KMS-11 (cell line): ENCODE measurements at regions not wholly inside any gene's neighbourhood (a gene's known extent, or its start where the extent isn't known, plus 50 kb on each side); places are given as distances from the start of the nearest gene placed in this dataset.

Source experiments
- H2AFZ ChIP-seq: fragments of 200-600 bp; sonication (generic); 2 replicates; pipeline ENCODE4 v1.6.1; 2016; ENCODE audit warnings: antibody characterized with exemption, mixed run types, low read depth
- H3K27ac ChIP-seq: fragments of 200-600 bp; sonication (generic); 2 replicates; pipeline ENCODE4 v1.6.1; 2016; ENCODE audit warnings: mild to moderate bottlenecking, mixed run types
- H3K27me3 ChIP-seq: fragments of 200-600 bp; sonication (generic); 2 replicates; pipeline ENCODE4 v1.6.1; 2017; ENCODE audit warnings: mild to moderate bottlenecking, low read depth, mixed run types, moderate library complexity; ENCODE audit not compliant: insufficient read depth
- H3K36me3 ChIP-seq: fragments of 200-600 bp; sonication (generic); 2 replicates; pipeline ENCODE4 v1.6.1; 2017; ENCODE audit warnings: mild to moderate bottlenecking, mixed run types; ENCODE audit not compliant: insufficient read depth
- H3K4me1 ChIP-seq: fragments of 200-600 bp; sonication (generic); 2 replicates; pipeline ENCODE4 v1.6.1; 2016; ENCODE audit warnings: mild to moderate bottlenecking, low read depth, mixed run types; ENCODE audit not compliant: poor library complexity, severe bottlenecking
- H3K4me2 ChIP-seq: fragments of 200-600 bp; sonication (generic); 2 replicates; pipeline ENCODE4 v1.7.0; 2016; ENCODE audit warnings: mild to moderate bottlenecking, mixed run types
- H3K4me3 ChIP-seq: fragments of 200-600 bp; sonication (generic); IDR thresholded peaks from 2 replicates; pipeline ENCODE4 v1.6.1; 2017; ENCODE audit warnings: low read depth, low read length, mixed read lengths; ENCODE audit not compliant: insufficient read depth
- H3K79me2 ChIP-seq: fragments of 200-600 bp; sonication (generic); 2 replicates; pipeline ENCODE4 v1.6.1; 2016; ENCODE audit warnings: low read depth, mixed run types; ENCODE audit not compliant: insufficient read depth
- H3K9ac ChIP-seq: fragments of 200-600 bp; sonication (generic); 2 replicates; pipeline ENCODE4 v1.6.1; 2016; ENCODE audit warnings: mild to moderate bottlenecking, mixed run types
- H4K20me1 ChIP-seq: fragments of 200-600 bp; sonication (generic); 2 replicates; pipeline ENCODE4 v1.6.1; 2016; ENCODE audit warnings: mild to moderate bottlenecking, mixed run types; ENCODE audit not compliant: insufficient read depth
- TF ChIP-seq, protein P1 (sequence below): fragments of 200-600 bp; sonication (generic); conservative IDR thresholded peaks from 2 replicates; pipeline ENCODE4 v1.6.1; 2017; ENCODE audit warnings: low read depth, mild to moderate bottlenecking, antibody characterized with exemption, low read length, moderate library complexity, mixed read lengths

DNA sequence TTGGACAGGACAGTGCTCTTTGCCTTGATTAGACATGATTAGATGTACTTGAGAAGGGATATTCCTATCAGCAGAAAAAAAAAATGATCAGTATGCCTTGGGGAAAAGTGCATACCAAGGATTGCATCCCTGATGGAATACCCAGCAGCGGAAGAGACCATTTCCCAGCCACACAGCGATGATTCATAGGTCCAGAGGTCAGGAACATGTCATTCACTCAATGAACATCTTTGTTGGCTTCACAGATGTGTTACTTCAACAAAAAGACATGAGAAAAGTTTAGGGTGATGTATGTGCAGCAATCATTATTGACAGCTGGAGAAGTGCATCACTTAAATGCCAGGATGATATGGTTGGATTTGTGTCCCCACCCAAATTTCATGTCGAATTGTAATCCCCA is 293.5 kb downstream of the ZNF674 start:
- H3K36me3 ChIP-seq = no peaks in the 10 kb centered on the region
- no peak overlapping the region for H3K4me2 ChIP-seq
- H3K4me1 ChIP-seq = no peaks in the 10 kb centered on the region
- no peak overlapping the region for H2AFZ ChIP-seq
- no peaks in the 10 kb centered on the region for H3K27me3 ChIP-seq
- no peaks in the 10 kb centered on the region for H4K20me1 ChIP-seq
- H3K9ac ChIP-seq = no peak overlapping the region
- no peak overlapping the region for H3K27ac ChIP-seq
- no peak overlapping the region for H3K4me3 ChIP-seq
- no peaks in the 10 kb centered on the region for H3K79me2 ChIP-seq
- TF ChIP-seq, protein P1, sequence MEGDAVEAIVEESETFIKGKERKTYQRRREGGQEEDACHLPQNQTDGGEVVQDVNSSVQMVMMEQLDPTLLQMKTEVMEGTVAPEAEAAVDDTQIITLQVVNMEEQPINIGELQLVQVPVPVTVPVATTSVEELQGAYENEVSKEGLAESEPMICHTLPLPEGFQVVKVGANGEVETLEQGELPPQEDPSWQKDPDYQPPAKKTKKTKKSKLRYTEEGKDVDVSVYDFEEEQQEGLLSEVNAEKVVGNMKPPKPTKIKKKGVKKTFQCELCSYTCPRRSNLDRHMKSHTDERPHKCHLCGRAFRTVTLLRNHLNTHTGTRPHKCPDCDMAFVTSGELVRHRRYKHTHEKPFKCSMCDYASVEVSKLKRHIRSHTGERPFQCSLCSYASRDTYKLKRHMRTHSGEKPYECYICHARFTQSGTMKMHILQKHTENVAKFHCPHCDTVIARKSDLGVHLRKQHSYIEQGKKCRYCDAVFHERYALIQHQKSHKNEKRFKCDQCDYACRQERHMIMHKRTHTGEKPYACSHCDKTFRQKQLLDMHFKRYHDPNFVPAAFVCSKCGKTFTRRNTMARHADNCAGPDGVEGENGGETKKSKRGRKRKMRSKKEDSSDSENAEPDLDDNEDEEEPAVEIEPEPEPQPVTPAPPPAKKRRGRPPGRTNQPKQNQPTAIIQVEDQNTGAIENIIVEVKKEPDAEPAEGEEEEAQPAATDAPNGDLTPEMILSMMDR = no peak

DNA sequence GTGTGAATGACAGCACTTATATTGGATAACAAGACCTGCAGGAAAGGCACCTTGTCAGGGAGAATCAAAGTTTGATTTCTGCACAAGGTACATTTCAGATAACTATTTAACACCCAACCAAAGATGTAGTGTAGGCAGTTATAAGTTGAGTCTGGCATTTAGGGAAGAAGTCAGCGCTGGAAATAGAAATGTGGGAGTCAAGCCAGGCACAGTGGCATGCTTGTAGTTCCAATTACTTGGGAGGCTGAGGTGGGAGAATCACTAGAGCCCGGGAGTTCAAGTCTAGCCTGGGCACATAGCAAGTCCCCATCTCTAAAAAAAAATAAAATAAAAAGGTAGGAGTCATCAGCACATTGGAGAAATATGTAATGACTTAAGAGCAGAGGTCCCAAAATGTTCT is 295.1 kb downstream of the ZNF674 start:
- no peaks in the 10 kb centered on the region for H3K4me1 ChIP-seq
- H3K4me3 ChIP-seq = no peak overlapping the region
- no peaks in the 10 kb centered on the region for H3K27me3 ChIP-seq
- no peaks in the 10 kb centered on the region for H3K79me2 ChIP-seq
- TF ChIP-seq, protein P1 = no peak
- no peaks in the 10 kb centered on the region for H4K20me1 ChIP-seq
- H3K36me3 ChIP-seq = no peaks in the 10 kb centered on the region
- no peak overlapping the region for H3K4me2 ChIP-seq
- no peak overlapping the region for H3K27ac ChIP-seq
- H2AFZ ChIP-seq = no peak overlapping the region
- H3K9ac ChIP-seq = no peak overlapping the region

DNA sequence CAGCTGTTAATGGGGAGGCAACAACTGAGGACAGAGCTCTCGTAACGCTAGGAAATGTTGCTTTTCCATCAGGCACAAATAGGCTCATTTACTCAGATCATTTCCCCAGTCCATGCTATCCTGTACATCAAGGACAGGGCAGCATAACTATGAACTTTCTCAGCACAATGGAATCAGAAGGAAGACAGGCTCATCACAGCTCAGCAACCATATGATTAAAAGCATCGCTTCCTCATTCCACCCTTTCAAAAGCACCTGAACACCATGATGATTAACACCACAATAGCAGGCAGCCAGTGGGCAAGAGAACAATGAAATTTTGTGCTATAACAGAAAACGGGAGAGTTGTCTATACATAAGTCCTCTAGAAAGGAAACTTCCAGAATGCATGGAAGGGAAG is 297.8 kb downstream of the ZNF674 start:
- TF ChIP-seq, protein P1 = no peak
- H4K20me1 ChIP-seq = no peaks in the 10 kb centered on the region
- no peak overlapping the region for H2AFZ ChIP-seq
- no peaks in the 10 kb centered on the region for H3K36me3 ChIP-seq
- no peaks in the 10 kb centered on the region for H3K79me2 ChIP-seq
- H3K4me1 ChIP-seq = no peaks in the 10 kb centered on the region
- no peaks in the 10 kb centered on the region for H3K27me3 ChIP-seq
- no peak overlapping the region for H3K4me3 ChIP-seq
- H3K27ac ChIP-seq = no peak overlapping the region
- H3K9ac ChIP-seq = no peak overlapping the region
- H3K4me2 ChIP-seq = no peak overlapping the region

DNA sequence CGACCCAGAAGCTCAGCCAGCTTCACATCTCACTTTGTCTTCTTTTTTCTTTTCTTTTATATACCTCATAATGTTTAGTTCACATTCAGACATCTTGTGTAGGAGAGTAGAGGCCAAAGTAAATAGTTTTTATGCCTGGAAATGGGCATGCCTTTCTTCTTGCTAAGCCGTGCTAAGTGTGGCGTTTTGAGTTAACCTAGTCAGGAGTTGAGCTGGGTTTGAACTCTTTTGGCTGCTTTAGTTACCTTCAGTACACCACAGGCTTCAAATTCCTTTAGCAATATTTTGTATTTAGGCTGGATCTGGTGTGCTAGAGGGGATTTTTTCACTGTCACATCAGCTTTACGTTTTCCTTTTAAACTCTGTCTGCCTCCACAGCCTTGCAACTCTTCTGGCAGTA is 300.8 kb downstream of the ZNF674 start:
- Histone ChIP-seq H4K20me1 (no peaks in the 10 kb centered on the region), H3K4me1 (no peaks in the 10 kb centered on the region), H2AFZ (no peak overlapping the region), H3K79me2 (no peaks in the 10 kb centered on the region), H3K27ac (no peak overlapping the region), H3K4me2 (no peak overlapping the region), H3K36me3 (no peaks in the 10 kb centered on the region), H3K27me3 (no peaks in the 10 kb centered on the region), H3K4me3 (no peak overlapping the region), H3K9ac (no peak overlapping the region)
- TF ChIP-seq, protein P1 = no peak

DNA sequence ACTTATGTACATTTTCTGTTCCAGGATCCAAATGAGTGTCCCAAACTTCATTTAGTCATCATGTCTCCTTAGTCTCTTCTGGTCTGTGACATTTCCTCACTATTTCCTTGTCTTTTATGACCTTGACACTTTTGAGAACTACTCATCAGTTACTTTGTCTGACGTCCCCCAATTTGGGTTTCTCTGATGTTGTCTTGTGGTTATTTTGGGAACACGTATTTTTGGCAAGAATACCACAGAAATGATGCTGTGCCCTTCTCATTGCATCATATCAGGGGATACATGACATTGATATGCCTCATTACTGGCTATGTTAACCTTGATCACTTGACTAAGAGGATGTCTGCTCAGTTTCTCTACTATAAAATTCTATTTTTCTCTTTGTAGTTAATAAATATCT is 308.8 kb downstream of the ZNF674 start:
- no peaks in the 10 kb centered on the region for H3K27me3 ChIP-seq
- H4K20me1 ChIP-seq = no peaks in the 10 kb centered on the region
- no peak overlapping the region for H3K9ac ChIP-seq
- H2AFZ ChIP-seq = no peak overlapping the region
- no peak overlapping the region for H3K4me2 ChIP-seq
- no peaks in the 10 kb centered on the region for H3K36me3 ChIP-seq
- TF ChIP-seq, protein P1 = no peak
- no peaks in the 10 kb centered on the region for H3K4me1 ChIP-seq
- H3K79me2 ChIP-seq = no peaks in the 10 kb centered on the region
- no peak overlapping the region for H3K4me3 ChIP-seq
- no peak overlapping the region for H3K27ac ChIP-seq
